MM.1S (cell line): ENCODE measurements at regions not wholly inside any gene's neighbourhood (a gene's known extent, or its start where the extent isn't known, plus 50 kb on each side); places are given as distances from the start of the nearest gene placed in this dataset.
"Not testable (repeated sequence)": the region's sequence is repeated elsewhere in the genome, so short reads cannot be mapped to it uniquely, and the experiment has no call there.

ENCODE experiments used
- CTCF ChIP-seq: fragments of 300-600 bp; sonication (generic); IDR thresholded peaks from 2 replicates; pipeline ENCODE4 v1.5.1; 2016; ENCODE audit warnings: antibody characterized with exemption, low read length, mixed read lengths
- EZH2 ChIP-seq: fragments of 300-600 bp; sonication (generic); optimal IDR thresholded peaks from 2 replicates; pipeline ENCODE3; 2017; ENCODE audit warnings: low read depth, mild to moderate bottlenecking, antibody characterized with exemption, low read length, mixed read lengths

GRCh38 chr18:59969477-59970028, 69.8 kb downstream of the PMAIP1 start:
- not testable (repeated sequence) for TF ChIP-seq CTCF, EZH2
